Heart left ventricle (tissue), 13 donors: ENCODE measurements at regions not wholly inside any gene's neighbourhood (a gene's known extent, or its start where the extent isn't known, plus 50 kb on each side); places are given as distances from the start of the nearest gene placed in this dataset.
"Not testable (repeated sequence)": the region's sequence is repeated elsewhere in the genome, so short reads cannot be mapped to it uniquely, and the experiment has no call there.

ENCODE experiments used
- CTCF ChIP-seq, 12 donors: fragments of 200-600 bp; sonication (generic) in 4 of 12; IDR thresholded peaks; one replicate each; pipeline versions ENCODE4 v1.5.0 to v1.8.0; 2018 to 2022; ENCODE audit warnings: antibody characterized with exemption in 12 of 12, mild to moderate bottlenecking in 5 of 12
- POLR2A ChIP-seq, 2 donors: fragments of 450-650 bp; IDR thresholded peaks; one replicate each; pipeline ENCODE4 v1.6.1; 2017; ENCODE audit warnings: antibody characterized with exemption in 2 of 2, mild to moderate bottlenecking in 2 of 2, moderate library complexity in 2 of 2
- donor health status: ischemic (EF 13 %, LVEDD 7.1; RV severe dilation, severe dysfunction).
- donor health status: DM: no; HTN: yes; CAD: no.
- donor health status: DM: no; HTN: no; CAD: no.
- donor health status: ischemic (EF 25% LVEDD 6.9; RV normal size, moderate dysfunction).
- donor health status: ischemic (EF 25% LVEDD 5.7; RV mildly dilated, moderate dysfunction).
- donor health status: ischemic (EF 35%, LVEDD 5.7; RV mildly dilated, moderate dysfunction).
- donor health status: nonischemic (EF 11% LVEDD 7.7; RV severe dilation, severe dysfunction).
- donor health status: DM: yes; HTN: yes; CAD: no.
- donor health status: PGD.
- donor health status: ischemic (EF 29% LVEDD 5.4; RV normal size, mild dysfunction).
- donor health status: nonischemic (EF 23%, LVEDD 6.1; RV moderate dilation, normal function).

- TF ChIP-seq POLR2A, CTCF (IDR thresholded peaks at IDR 0.05): not testable (repeated sequence)
Measured at GRCh38 chr5:169518779-169519178, 64.8 kb upstream of the SPDL1 start.
